GM06990 (cell line): ENCODE measurements at regions not wholly inside any gene's neighbourhood (a gene's known extent, or its start where the extent isn't known, plus 50 kb on each side); places are given as distances from the start of the nearest gene placed in this dataset.

Experiments used
- DNase-seq: peaks from one replicate; pipeline ENCODE4 v3.0.0-alpha.2; 2011; ENCODE audit not compliant: insufficient read length; ENCODE audit errors: extremely low read depth
- H3K27me3 ChIP-seq: replicated peaks from 2 replicates; pipeline ENCODE4 v1.6.0; 2011; ENCODE audit warnings: low read length; ENCODE audit not compliant: control insufficient read depth, insufficient read depth
- H3K36me3 ChIP-seq: 2 replicates; pipeline ENCODE4 v1.5.1; 2011; ENCODE audit warnings: low read length; ENCODE audit not compliant: control insufficient read depth, insufficient read depth
- H3K4me3 ChIP-seq: replicated peaks from 2 replicates; pipeline ENCODE4 v1.5.1; 2011; ENCODE audit warnings: low read depth, mild to moderate bottlenecking, control low read depth, low read length
- TF ChIP-seq, protein P1 (sequence below): IDR thresholded peaks from 2 replicates; pipeline ENCODE4 v1.5.1; 2011; ENCODE audit warnings: low read length, control low read depth, mild to moderate bottlenecking, inconsistent platforms; ENCODE audit not compliant: insufficient read depth, poor library complexity, severe bottlenecking

DNA sequence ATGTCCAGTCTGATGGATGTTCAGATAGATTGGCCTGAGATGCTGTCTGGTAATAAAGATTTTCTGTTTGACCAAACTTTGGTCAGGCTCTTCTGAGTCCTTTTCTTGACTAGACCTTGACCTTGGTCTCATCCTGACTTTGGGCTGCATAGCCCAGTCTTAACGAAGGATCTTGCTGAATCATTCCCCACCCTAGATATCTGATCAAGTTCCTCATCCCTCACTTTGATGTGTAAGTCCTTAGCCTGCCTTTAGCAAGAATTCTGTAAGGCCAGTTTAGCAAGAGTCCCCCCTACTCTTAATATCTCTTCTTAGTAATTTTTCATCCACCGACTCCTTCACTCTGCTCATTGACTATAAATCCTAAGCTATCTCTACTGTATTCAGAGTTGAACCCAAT is 244.4 kb upstream of the JADE1 start:
- H3K36me3 ChIP-seq = no peaks in the 10 kb centered on the region
- H3K4me3 ChIP-seq = no peak overlapping the region
- H3K27me3 ChIP-seq = no peaks in the 10 kb centered on the region
- no peak for DNase-seq
- TF ChIP-seq, protein P1, sequence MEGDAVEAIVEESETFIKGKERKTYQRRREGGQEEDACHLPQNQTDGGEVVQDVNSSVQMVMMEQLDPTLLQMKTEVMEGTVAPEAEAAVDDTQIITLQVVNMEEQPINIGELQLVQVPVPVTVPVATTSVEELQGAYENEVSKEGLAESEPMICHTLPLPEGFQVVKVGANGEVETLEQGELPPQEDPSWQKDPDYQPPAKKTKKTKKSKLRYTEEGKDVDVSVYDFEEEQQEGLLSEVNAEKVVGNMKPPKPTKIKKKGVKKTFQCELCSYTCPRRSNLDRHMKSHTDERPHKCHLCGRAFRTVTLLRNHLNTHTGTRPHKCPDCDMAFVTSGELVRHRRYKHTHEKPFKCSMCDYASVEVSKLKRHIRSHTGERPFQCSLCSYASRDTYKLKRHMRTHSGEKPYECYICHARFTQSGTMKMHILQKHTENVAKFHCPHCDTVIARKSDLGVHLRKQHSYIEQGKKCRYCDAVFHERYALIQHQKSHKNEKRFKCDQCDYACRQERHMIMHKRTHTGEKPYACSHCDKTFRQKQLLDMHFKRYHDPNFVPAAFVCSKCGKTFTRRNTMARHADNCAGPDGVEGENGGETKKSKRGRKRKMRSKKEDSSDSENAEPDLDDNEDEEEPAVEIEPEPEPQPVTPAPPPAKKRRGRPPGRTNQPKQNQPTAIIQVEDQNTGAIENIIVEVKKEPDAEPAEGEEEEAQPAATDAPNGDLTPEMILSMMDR = no peak

DNA sequence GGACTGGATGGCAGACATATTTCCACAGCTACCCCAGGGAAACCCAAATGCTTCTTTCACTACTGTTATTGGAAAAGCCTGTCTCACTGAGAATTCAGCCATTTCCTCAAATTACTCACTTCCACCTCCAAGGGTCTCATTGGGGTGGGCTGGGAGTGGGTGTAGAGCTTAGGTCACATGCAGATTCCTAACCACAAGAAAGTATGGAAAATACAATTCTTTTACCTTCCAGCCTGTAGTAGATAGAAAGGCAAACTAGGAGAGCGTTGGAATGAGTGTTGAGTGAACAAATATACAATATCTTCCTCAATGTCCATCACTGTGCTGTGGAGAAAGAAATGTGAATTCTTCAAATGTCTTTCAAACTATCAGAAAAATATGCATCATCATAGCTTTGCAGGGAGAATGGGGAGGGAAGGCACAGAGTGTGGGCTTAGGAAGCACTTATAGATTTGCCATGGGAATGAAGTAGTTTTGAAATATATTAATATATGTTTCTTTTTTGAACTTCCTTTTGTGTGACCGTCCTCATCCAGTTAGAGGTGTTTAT is 245.3 kb upstream of the JADE1 start:
- TF ChIP-seq, protein P1 = no peak
- no peak for DNase-seq
- Histone ChIP-seq H3K36me3 (no peaks in the 10 kb centered on the region), H3K4me3 (no peak overlapping the region), H3K27me3 (no peaks in the 10 kb centered on the region)

DNA sequence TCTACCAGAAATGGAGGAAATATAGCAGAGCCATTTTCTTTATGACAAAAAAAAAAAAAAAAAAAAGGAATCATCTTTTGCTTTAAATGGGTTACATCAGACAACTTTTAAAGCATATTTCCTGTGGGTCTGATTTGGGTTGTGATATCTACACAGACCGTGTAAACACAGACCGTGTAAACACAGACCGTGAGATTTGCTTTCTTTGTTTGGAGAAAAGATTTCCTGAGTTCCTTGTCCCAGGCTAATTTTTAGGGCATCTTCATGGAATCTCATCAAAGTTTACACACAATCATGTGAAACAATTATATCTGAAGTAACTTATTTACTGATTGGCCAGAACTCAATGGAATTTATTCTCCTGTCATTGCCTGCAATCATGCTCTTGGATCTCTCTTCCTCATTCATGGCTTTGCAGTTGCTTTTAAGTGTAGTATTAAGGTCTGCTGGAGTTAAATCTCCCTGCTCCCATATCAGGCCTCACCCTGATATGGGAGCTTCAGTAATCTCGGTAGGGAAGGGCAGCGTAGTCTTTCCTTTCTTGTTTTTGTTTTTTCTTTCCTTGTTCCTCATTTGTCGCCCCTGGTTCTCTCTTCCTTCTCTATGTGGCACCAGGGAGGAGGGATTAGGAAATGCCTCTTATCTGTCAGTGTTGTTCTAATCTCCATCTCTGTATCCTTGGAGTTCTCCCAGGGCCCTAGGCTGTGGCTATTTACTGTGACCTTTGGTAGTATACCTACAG is 248.6 kb upstream of the JADE1 start:
- Histone ChIP-seq H3K4me3 (no peak overlapping the region), H3K36me3 (no peaks in the 10 kb centered on the region), H3K27me3 (no peaks in the 10 kb centered on the region)
- TF ChIP-seq, protein P1 = no peak
- DNase-seq = no peak

DNA sequence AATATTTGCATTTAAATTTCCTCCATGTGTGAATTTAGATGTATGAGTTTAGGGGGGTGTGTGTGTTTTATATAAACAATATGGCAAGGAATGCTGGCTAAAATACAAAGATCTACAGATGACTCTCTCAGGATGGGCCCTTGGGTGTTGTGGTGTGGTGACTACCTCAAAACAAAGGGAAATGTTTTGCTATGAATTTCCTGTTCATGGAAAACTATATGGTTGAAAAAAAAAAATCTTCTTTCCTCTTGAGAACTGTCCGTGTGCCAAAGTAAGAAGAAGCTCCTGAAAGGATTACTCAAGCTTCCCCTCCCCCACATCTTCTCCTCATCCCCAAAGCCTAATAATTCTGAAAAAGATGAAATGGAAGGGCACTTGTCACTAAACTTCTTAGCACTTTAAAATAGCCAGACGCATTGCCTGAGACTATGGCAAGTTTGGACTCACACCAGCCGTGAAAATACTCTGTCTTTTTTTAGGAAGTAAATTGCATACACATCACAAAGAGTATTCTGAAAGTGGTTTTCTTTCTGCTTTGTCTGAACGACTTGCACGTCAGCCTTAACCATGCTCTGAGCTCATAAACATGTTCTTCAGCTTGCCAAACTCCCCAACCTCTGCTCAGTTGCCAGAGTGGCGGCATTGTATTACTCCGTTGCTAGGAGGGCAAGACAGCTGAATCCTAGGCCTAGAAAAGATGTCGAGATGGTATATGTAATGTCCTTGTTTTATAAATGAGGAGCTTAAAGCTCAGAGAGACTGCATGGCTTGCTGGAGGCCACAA is 250.4 kb upstream of the JADE1 start:
- no peak overlapping the region for H3K4me3 ChIP-seq
- TF ChIP-seq, protein P1 = no peak
- no peaks in the 10 kb centered on the region for H3K27me3 ChIP-seq
- DNase-seq = no peak
- H3K36me3 ChIP-seq = no peaks in the 10 kb centered on the region

DNA sequence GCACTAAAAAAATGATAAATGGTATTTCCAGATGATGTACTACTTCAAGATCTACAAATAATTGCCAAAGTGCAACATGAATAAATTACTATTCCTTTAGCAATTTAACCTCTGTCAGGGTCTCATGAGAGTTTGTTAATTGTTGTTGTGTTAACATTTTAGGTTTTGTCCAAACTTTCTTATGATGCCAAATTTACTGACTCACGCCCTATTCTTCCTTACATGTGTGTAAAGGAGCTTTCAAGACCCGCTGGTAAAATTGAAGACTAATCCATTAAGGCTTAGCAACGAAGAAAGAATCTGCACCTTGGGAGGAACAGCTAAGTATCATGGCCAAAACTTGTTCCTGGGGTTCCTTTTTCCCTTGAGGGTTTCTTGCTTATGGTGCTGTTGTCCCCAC is 252.7 kb upstream of the JADE1 start:
- H3K27me3 ChIP-seq = no peaks in the 10 kb centered on the region
- DNase-seq = no peak
- no peaks in the 10 kb centered on the region for H3K36me3 ChIP-seq
- H3K4me3 ChIP-seq = no peak overlapping the region
- TF ChIP-seq, protein P1 = no peak
